Esophagus muscularis mucosa (tissue), 4 donors: ENCODE measurements at regions not wholly inside any gene's neighbourhood (a gene's known extent, or its start where the extent isn't known, plus 50 kb on each side); places are given as distances from the start of the nearest gene placed in this dataset.

Experiments used
- DNase-seq: peaks from one replicate; pipeline ENCODE4 v3.0.0-alpha.2; 2017; ENCODE audit errors: extremely low spot score
- H3K27ac ChIP-seq, 4 donors: fragments of 200-600 bp; sonication (generic); replicated peaks in 1 of 4; 1 replicate in 3 of 4; 2 replicates in 1 of 4; pipeline ENCODE4 v1.5.1; 2016 to 2019; ENCODE audit warnings: mild to moderate bottlenecking in 1 of 4
- H3K27me3 ChIP-seq, 4 donors: fragments of 200-600 bp; sonication (generic); one replicate each; pipeline versions ENCODE4 v1.5.1 to v1.6.0; 2016 to 2019
- H3K36me3 ChIP-seq, 4 donors: fragments of 200-600 bp; sonication (generic); one replicate each; pipeline ENCODE4 v1.5.1; 2016 to 2019
- H3K4me1 ChIP-seq, 4 donors: fragments of 200-600 bp; sonication (generic); one replicate each; pipeline ENCODE4 v1.5.1; 2016 to 2019
- H3K4me3 ChIP-seq, 4 donors: fragments of 200-600 bp; sonication (generic); 1 replicate in 2 of 4; 2 replicates in 2 of 4; pipeline ENCODE4 v1.5.1; 2016 to 2019; ENCODE audit warnings: mild to moderate bottlenecking in 4 of 4, moderate library complexity in 1 of 4
- H3K9me3 ChIP-seq, 4 donors: fragments of 200-600 bp; sonication (generic); 1 replicate in 3 of 4; 2 replicates in 1 of 4; pipeline ENCODE4 v1.5.1; 2016 to 2019
- EP300 ChIP-seq: sonication (generic); formaldehyde crosslinking; IDR thresholded peaks from one replicate; pipeline ENCODE4 v1.6.1; 2017; ENCODE audit warnings: antibody characterized with exemption
- POLR2A ChIP-seq: fragments of 450-650 bp; IDR thresholded peaks from one replicate; pipeline ENCODE4 v1.6.1; 2017; ENCODE audit warnings: antibody characterized with exemption, moderate library complexity, mild to moderate bottlenecking, low read depth
- POLR2AphosphoS5 ChIP-seq, 2 donors: sonication (generic); formaldehyde crosslinking; IDR thresholded peaks; one replicate each; pipeline ENCODE4 v1.6.1; 2017; ENCODE audit warnings: antibody characterized with exemption in 2 of 2
- WGBS: methylation state at CpG from one replicate; pipeline ENCODE4 v1.1.5; 2018; 5-methylcytosine and 5-hydroxymethylcytosine counted together
- intact Hi-C: fragments of 100-400 bp; cut with DNase I; formaldehyde crosslinking; loops from one replicate; pipeline ENCODE4 v1.15.1; 2023
- TF ChIP-seq, protein P1 (sequence below), 3 experiments: fragments of 200-600 bp in 2 of 3; fragments of 450-650 bp in 1 of 3; sonication (generic) in 2 of 3; IDR thresholded peaks; one replicate each; pipeline ENCODE4 v1.5.1; 2017 to 2019; ENCODE audit warnings: antibody characterized with exemption in 3 of 3, mild to moderate bottlenecking in 2 of 3, moderate library complexity in 1 of 3

DNA sequence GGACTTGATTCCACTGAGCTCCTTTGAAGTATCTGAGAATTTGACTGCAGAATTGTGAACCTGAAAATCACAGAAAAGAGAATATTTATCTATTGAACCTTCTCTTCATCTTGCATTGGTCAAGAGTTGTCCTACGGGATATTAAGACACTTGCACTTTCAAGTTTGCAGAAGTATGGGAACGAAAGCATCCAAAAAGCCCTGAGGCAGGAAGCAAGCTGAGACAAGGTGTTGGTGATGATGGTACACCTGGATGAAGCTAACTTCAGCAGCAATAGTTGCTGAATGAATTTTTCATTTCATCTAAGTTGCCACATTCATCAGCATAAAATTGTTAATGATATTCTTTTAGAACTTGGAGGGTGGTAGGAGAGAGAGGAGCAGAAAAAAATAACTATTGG lies 686.6 kb upstream of the ADAMTS5 start:
- no peaks in the 10 kb centered on the region for H3K36me3 ChIP-seq
- no peaks in the 10 kb centered on the region for H3K4me1 ChIP-seq
- 81% methylated on average over 2 of the region's 2 CpGs for WGBS
- no peak for DNase-seq
- intact Hi-C loops: no loop called here
- H3K9me3 ChIP-seq: no peaks in the 10 kb centered on the region
- TF ChIP-seq, protein P1, sequence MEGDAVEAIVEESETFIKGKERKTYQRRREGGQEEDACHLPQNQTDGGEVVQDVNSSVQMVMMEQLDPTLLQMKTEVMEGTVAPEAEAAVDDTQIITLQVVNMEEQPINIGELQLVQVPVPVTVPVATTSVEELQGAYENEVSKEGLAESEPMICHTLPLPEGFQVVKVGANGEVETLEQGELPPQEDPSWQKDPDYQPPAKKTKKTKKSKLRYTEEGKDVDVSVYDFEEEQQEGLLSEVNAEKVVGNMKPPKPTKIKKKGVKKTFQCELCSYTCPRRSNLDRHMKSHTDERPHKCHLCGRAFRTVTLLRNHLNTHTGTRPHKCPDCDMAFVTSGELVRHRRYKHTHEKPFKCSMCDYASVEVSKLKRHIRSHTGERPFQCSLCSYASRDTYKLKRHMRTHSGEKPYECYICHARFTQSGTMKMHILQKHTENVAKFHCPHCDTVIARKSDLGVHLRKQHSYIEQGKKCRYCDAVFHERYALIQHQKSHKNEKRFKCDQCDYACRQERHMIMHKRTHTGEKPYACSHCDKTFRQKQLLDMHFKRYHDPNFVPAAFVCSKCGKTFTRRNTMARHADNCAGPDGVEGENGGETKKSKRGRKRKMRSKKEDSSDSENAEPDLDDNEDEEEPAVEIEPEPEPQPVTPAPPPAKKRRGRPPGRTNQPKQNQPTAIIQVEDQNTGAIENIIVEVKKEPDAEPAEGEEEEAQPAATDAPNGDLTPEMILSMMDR (IDR thresholded peaks at IDR 0.05): no peak
- TF ChIP-seq POLR2AphosphoS5 (IDR thresholded peaks at IDR 0.05) (no peak), EP300 (no peak), POLR2A (no peak)
- no peaks in the 10 kb centered on the region for H3K27me3 ChIP-seq
- H3K4me3 ChIP-seq: no peak overlapping the region
- no peak overlapping the region for H3K27ac ChIP-seq

DNA sequence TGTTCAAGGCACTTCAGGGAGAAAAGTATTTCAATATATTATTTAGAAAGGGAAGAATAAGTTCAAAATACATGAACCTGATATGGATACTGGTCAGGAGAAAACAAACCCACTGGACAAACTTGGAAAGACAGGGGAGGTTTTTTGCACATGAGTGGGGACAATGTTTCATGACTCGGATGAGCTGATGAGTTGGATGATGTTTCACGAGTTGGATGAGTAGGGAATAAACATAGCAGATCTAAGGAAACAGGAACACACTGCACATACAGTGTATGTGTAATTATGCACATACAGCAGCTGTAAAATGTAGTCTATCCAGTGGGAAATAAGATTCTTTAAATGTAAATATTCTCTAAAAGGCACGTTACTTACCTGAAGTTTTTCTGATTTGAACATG lies 682.9 kb upstream of the ADAMTS5 start:
- Histone ChIP-seq H3K4me3 (no peak overlapping the region), H3K9me3 (no peaks in the 10 kb centered on the region), H3K27me3 (no peaks in the 10 kb centered on the region), H3K36me3 (no peaks in the 10 kb centered on the region), H3K27ac (no peak overlapping the region), H3K4me1 (no peaks in the 10 kb centered on the region)
- TF ChIP-seq, protein P1 (IDR thresholded peaks at IDR 0.05): no peak
- no peak for TF ChIP-seq POLR2A
- TF ChIP-seq POLR2AphosphoS5 (IDR thresholded peaks at IDR 0.05): no peak
- no peak for TF ChIP-seq EP300
- WGBS: 90% methylated on average over 3 of the region's 3 CpGs
- intact Hi-C loops: no loop called here
- DNase-seq: no peak

DNA sequence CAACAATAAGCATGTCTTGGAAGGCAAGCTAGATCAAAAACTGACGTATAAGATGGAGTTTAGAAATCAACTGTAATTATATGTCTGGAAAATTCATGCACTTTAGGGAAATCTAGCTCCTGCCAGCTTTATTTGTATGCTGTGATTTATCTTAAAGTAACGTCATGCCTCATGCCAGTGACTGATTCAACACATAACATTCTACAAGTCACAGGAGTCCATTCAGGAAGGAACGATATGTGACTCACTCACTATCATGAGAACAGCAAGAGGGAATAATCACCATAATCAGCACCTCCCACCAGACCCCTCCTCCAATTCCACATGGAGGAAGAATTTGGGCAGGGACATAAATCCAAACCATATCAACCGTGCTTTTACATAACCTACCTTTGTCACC lies 682.4 kb upstream of the ADAMTS5 start:
- Histone ChIP-seq H3K4me1 (no peaks in the 10 kb centered on the region), H3K9me3 (no peaks in the 10 kb centered on the region), H3K36me3 (no peaks in the 10 kb centered on the region), H3K27me3 (no peaks in the 10 kb centered on the region), H3K4me3 (no peak overlapping the region), H3K27ac (no peak overlapping the region)
- DNase-seq: no peak
- TF ChIP-seq EP300: no peak
- TF ChIP-seq, protein P1 (IDR thresholded peaks at IDR 0.05): no peak
- TF ChIP-seq POLR2AphosphoS5 (IDR thresholded peaks at IDR 0.05): no peak
- TF ChIP-seq POLR2A: no peak
- intact Hi-C loops: no loop called here
- 83% methylated on average over 4 of the region's 4 CpGs for WGBS

DNA sequence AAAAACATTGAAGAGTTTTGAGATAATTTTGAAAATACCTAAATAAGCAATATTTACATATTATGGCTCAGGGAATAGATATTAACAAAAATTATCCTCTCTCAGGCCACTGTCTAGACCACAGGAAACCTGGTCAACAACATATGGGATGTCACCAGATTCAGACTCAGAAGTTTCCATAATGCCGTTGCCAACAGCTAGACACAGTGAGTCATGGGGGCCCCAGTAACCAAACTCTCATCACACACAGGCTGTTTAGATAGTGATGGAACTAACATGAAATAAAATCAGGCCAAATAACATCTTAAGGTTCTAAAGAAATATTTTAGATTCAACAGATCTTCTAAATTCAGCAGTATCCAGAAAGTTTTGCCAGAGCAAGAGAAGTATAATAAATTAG lies 681.7 kb upstream of the ADAMTS5 start:
- no peaks in the 10 kb centered on the region for H3K36me3 ChIP-seq
- intact Hi-C loops: no loop called here
- no peaks in the 10 kb centered on the region for H3K4me1 ChIP-seq
- no peak overlapping the region for H3K27ac ChIP-seq
- H3K9me3 ChIP-seq: no peaks in the 10 kb centered on the region
- no peak for TF ChIP-seq POLR2AphosphoS5 (IDR thresholded peaks at IDR 0.05)
- no peak for TF ChIP-seq POLR2A
- H3K27me3 ChIP-seq: no peaks in the 10 kb centered on the region
- 69% methylated on average over 1 of the region's 1 CpG for WGBS
- DNase-seq: no peak
- no peak overlapping the region for H3K4me3 ChIP-seq

DNA sequence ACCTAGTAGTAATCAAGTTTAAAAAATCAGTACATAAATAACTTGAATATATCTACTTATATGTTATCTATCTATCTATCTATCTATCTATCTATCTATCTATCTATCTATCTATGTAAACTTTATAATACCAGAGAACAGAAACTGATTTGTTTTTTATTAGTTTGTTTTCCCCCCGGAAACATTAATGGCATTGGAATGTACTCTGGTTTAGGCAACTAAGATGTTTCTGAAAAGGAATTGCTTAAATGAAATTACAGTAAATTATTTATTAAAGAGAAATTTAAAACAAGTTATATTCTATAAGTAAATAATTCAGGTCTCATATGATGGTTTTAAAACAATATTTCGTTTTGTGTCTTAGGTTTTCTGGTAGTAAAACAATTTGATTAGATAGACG lies 681.0 kb upstream of the ADAMTS5 start:
- no peak for DNase-seq
- no peak for TF ChIP-seq EP300
- no peak for TF ChIP-seq POLR2AphosphoS5 (IDR thresholded peaks at IDR 0.05)
- TF ChIP-seq, protein P1 (IDR thresholded peaks at IDR 0.05): no peak
- TF ChIP-seq POLR2A: no peak
- no peaks in the 10 kb centered on the region for H3K27me3 ChIP-seq
- H3K36me3 ChIP-seq: no peaks in the 10 kb centered on the region
- intact Hi-C loops: no loop called here
- 80% methylated on average over 3 of the region's 3 CpGs for WGBS
- H3K27ac ChIP-seq: no peak overlapping the region
- no peaks in the 10 kb centered on the region for H3K4me1 ChIP-seq
- H3K9me3 ChIP-seq: no peaks in the 10 kb centered on the region
- H3K4me3 ChIP-seq: no peak overlapping the region
